ENCODE measurements at regions not wholly inside any gene's neighbourhood (a gene's known extent, or its start where the extent isn't known, plus 50 kb on each side); places are given as distances from the start of the nearest gene placed in this dataset.

DNA sequence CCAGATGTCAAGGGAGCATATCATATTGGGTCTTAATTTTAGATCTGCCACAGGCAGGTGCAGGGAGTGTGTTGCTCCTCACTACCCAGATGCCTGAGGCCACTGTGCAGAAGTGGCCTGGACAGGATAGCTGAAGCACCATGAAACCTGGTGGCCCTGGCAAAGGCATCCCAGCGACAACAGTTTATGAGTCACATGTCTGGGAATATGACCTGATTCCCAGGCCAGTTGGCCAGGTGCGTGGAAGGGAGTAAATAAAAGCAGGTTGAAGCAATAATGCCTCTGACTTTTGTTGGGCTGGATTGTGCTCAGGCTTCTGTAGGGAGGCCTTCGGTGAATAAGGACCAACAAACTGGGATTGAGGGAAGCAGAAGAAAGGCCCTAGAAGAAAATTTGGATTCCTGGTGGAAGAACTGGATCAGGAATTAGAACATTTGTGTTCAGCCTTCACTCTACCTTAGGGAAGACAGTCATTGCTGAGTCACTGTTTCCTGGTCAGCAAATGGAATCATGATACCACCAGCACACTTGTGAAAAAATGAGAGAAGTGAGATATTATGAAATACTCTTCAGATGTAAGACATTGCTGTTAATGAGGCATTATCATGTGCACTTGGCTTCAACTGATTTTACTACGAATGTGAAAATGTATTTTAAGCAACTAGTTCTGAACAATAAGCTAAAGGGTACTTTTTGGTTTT, 78.4 kb upstream of the ZNF516 start:
- no peaks in the 10 kb centered on the region for H3K27me3 ChIP-seq
- peak overlapping the region; percentile 63 for H3K27ac ChIP-seq
- TF ChIP-seq, protein P1, sequence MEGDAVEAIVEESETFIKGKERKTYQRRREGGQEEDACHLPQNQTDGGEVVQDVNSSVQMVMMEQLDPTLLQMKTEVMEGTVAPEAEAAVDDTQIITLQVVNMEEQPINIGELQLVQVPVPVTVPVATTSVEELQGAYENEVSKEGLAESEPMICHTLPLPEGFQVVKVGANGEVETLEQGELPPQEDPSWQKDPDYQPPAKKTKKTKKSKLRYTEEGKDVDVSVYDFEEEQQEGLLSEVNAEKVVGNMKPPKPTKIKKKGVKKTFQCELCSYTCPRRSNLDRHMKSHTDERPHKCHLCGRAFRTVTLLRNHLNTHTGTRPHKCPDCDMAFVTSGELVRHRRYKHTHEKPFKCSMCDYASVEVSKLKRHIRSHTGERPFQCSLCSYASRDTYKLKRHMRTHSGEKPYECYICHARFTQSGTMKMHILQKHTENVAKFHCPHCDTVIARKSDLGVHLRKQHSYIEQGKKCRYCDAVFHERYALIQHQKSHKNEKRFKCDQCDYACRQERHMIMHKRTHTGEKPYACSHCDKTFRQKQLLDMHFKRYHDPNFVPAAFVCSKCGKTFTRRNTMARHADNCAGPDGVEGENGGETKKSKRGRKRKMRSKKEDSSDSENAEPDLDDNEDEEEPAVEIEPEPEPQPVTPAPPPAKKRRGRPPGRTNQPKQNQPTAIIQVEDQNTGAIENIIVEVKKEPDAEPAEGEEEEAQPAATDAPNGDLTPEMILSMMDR (IDR thresholded peaks at IDR 0.05), result no peak
- H3K9me3 ChIP-seq, result no peaks in the 10 kb centered on the region
- H3K4me3 ChIP-seq (ENCODE audit: low read depth in 1 of 2, low read length in 1 of 2), result no peak overlapping the region
- H3K36me3 ChIP-seq, result no peaks in the 10 kb centered on the region
- peaks cover 65 to 69% of the 10 kb centered on the region in 2 experiments for H3K4me1 ChIP-seq (ENCODE audit: control insufficient read depth in 1 of 2, insufficient read depth in 1 of 2, low read depth in 1 of 2, low read length in 1 of 2)

GRCh38 chr18:76572518-76573247, 77.6 kb upstream of the ZNF516 start:
- Histone ChIP-seq H3K36me3 (no peaks in the 10 kb centered on the region), H3K27me3 (no peaks in the 10 kb centered on the region), H3K9me3 (no peaks in the 10 kb centered on the region), H3K4me1 (ENCODE audit: control insufficient read depth in 1 of 2, insufficient read depth in 1 of 2, low read depth in 1 of 2, low read length in 1 of 2) (peaks cover 65 to 69% of the 10 kb centered on the region in 2 experiments), H3K4me3 (ENCODE audit: low read depth in 1 of 2, low read length in 1 of 2) (no peak overlapping the region), H3K27ac (peak overlapping the region; percentile 63)
- TF ChIP-seq, protein P1 (IDR thresholded peaks at IDR 0.05), result no peak

DNA sequence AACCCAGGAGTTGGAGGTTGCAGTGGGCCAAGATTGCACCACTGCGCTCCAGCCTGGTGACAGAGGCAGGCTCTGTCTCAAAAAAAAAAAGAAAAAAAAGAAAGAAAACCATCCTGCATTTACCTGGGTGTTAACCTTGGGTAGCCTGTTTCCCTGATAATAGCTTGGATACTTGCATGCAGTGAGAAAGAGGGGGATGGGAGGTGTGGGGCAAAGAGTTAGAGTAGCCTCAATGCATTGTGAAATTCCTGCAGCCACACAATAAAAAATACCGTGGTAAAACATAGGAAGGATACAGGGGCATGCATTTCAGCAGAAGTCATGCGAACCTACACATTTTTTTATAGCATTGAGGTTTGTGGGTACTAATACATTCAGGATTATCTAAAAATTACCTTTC, 76.6 kb upstream of the ZNF516 start:
- Histone ChIP-seq H3K4me3 (ENCODE audit: low read depth in 1 of 2, low read length in 1 of 2) (no peak overlapping the region), H3K4me1 (ENCODE audit: control insufficient read depth in 1 of 2, insufficient read depth in 1 of 2, low read depth in 1 of 2, low read length in 1 of 2) (peaks cover 75 to 76% of the 10 kb centered on the region in 2 experiments), H3K36me3 (no peaks in the 10 kb centered on the region), H3K9me3 (no peaks in the 10 kb centered on the region), H3K27ac (peak overlapping the region; percentile 63), H3K27me3 (no peaks in the 10 kb centered on the region)
- TF ChIP-seq, protein P1 (IDR thresholded peaks at IDR 0.05), result no peak

GRCh38 chr18:76570856-76571255, 75.8 kb upstream of the ZNF516 start:
- Histone ChIP-seq H3K36me3 (no peaks in the 10 kb centered on the region), H3K27ac (peak overlapping the region; percentile 63), H3K27me3 (no peaks in the 10 kb centered on the region), H3K9me3 (no peaks in the 10 kb centered on the region), H3K4me3 (ENCODE audit: low read depth in 1 of 2, low read length in 1 of 2) (no peak overlapping the region), H3K4me1 (ENCODE audit: control insufficient read depth in 1 of 2, insufficient read depth in 1 of 2, low read depth in 1 of 2, low read length in 1 of 2) (peaks cover 83 to 85% of the 10 kb centered on the region in 2 experiments)
- TF ChIP-seq, protein P1 (IDR thresholded peaks at IDR 0.05), result no peak

GRCh38 chr18:76569644-76570419, 74.8 kb upstream of the ZNF516 start:
- H3K27me3 ChIP-seq, result no peaks in the 10 kb centered on the region
- no peaks in the 10 kb centered on the region for H3K36me3 ChIP-seq
- TF ChIP-seq, protein P1 (IDR thresholded peaks at IDR 0.05), result no peak
- peak overlapping the region; percentile 93 for H3K27ac ChIP-seq
- no peak overlapping the region for H3K4me3 ChIP-seq (ENCODE audit: low read depth in 1 of 2, low read length in 1 of 2)
- no peaks in the 10 kb centered on the region for H3K9me3 ChIP-seq
- peaks cover 92 to 95% of the 10 kb centered on the region in 2 experiments for H3K4me1 ChIP-seq (ENCODE audit: control insufficient read depth in 1 of 2, insufficient read depth in 1 of 2, low read depth in 1 of 2, low read length in 1 of 2)
